Neural progenitor cell (in vitro differentiated cells): ENCODE measurements at regions not wholly inside any gene's neighbourhood (a gene's known extent, or its start where the extent isn't known, plus 50 kb on each side); places are given as distances from the start of the nearest gene placed in this dataset.

Source experiments
- CTCF ChIP-seq: fragments of 200-600 bp; sonication (generic); IDR thresholded peaks from 2 replicates; pipeline ENCODE4 v1.5.1; 2017; ENCODE audit warnings: antibody characterized with exemption, mild to moderate bottlenecking
- EZH2 ChIP-seq: fragments of 200-600 bp; sonication (generic); IDR thresholded peaks from 2 replicates; pipeline ENCODE4 v1.6.1; 2017; ENCODE audit warnings: antibody characterized with exemption, mild to moderate bottlenecking, moderate library complexity

- no peak for TF ChIP-seq CTCF
- TF ChIP-seq EZH2: no peak
Observed at GRCh38 chr3:189490337-189490736, 140.9 kb upstream of the TP63 start.
